OCI-LY7 (cell line): ENCODE measurements at regions not wholly inside any gene's neighbourhood (a gene's known extent, or its start where the extent isn't known, plus 50 kb on each side); places are given as distances from the start of the nearest gene placed in this dataset.

ENCODE experiments used
- BruUV-seq: library from RNA; stranded (reverse); fragments of 400-500 nt; replicated peaks from 2 replicates; lab custom pipeline; 2021; lab: Mats Ljungman, UMichigan
- CTCF ChIA-PET: fragments of 300-600 bp; sonication (Branson Sonifier 250); formaldehyde crosslinking; loops from one replicate; lab custom pipeline; 2022; ENCODE audit warnings: antibody characterized with exemption; ENCODE audit not compliant: unreplicated experiment; lab: Charles Lee
- POLR2A ChIA-PET: fragments of 300-600 bp; sonication (Branson Sonifier 250); formaldehyde crosslinking; loops from one replicate; lab custom pipeline; 2022; ENCODE audit warnings: antibody characterized with exemption; lab: Charles Lee
- DNase-seq: peaks from one replicate; pipeline ENCODE4 v3.0.0-alpha.2; 2015; ENCODE audit warnings: low spot score
- H2AFZ ChIP-seq: fragments of 200-600 bp; sonication (generic), shearing (Covaris generic); 2 replicates; pipeline ENCODE4 v1.6.1; 2014; ENCODE audit warnings: mild to moderate bottlenecking, antibody characterized with exemption, low read length, moderate library complexity
- H3K27ac ChIP-seq: fragments of 200-600 bp; sonication (generic); 2 replicates; pipeline ENCODE4 v1.5.1; 2014; ENCODE audit warnings: mixed run types, low read depth, mild to moderate bottlenecking, moderate library complexity, low read length, inconsistent platforms; ENCODE audit not compliant: poor library complexity, severe bottlenecking
- H3K36me3 ChIP-seq: fragments of 200-600 bp; sonication (generic); 2 replicates; pipeline ENCODE4 v1.6.1; 2014; ENCODE audit warnings: mild to moderate bottlenecking, antibody characterized with exemption, low read length, moderate library complexity, mixed read lengths; ENCODE audit not compliant: insufficient read depth
- H3K4me1 ChIP-seq: fragments of 200-600 bp; sonication (generic); 2 replicates; pipeline ENCODE4 v1.5.1; 2014; ENCODE audit warnings: mild to moderate bottlenecking, low read length; ENCODE audit not compliant: insufficient read depth, poor library complexity, severe bottlenecking
- H3K4me2 ChIP-seq: fragments of 200-600 bp; sonication (generic); 2 replicates; pipeline ENCODE4 v1.6.1; 2014; ENCODE audit warnings: mild to moderate bottlenecking, low read length
- H3K4me3 ChIP-seq: fragments of 200-600 bp; sonication (generic); 2 replicates; pipeline ENCODE4 v1.5.1; 2014; ENCODE audit warnings: mild to moderate bottlenecking, low read depth, low read length; ENCODE audit not compliant: poor library complexity, severe bottlenecking
- H3K79me2 ChIP-seq: fragments of 200-600 bp; sonication (generic); 2 replicates; pipeline ENCODE4 v1.6.1; 2016; ENCODE audit warnings: low read depth, mild to moderate bottlenecking, low read length, moderate library complexity, mixed read lengths; ENCODE audit not compliant: insufficient read depth
- H3K9me2 ChIP-seq: fragments of 200-600 bp; sonication (generic); 2 replicates; pipeline ENCODE4 v1.6.1; 2016; ENCODE audit warnings: mild to moderate bottlenecking, low read length, mixed read lengths; ENCODE audit not compliant: insufficient read depth
- H3K9me3 ChIP-seq: fragments of 200-600 bp; sonication (generic); 2 replicates; pipeline ENCODE4 v1.6.1; 2014; ENCODE audit warnings: mild to moderate bottlenecking, mixed run types, low read length, mixed read lengths
- H4K20me1 ChIP-seq: fragments of 200-600 bp; sonication (generic); 2 replicates; pipeline ENCODE4 v1.6.1; 2014; ENCODE audit warnings: mild to moderate bottlenecking, antibody characterized with exemption, low read length, moderate library complexity, mixed read lengths; ENCODE audit not compliant: insufficient read depth
- EZH2phosphoT487 ChIP-seq: fragments of 200-600 bp; sonication (generic); IDR thresholded peaks from 2 replicates; pipeline ENCODE4 v1.6.1; 2018; ENCODE audit warnings: low read depth, borderline replicate concordance, mild to moderate bottlenecking, mixed run types, antibody characterized with exemption, low read length, moderate library complexity, mixed read lengths
- intact Hi-C: fragments of 100-400 bp; cut with micrococcal nuclease; formaldehyde crosslinking; loops from one replicate; pipeline ENCODE4 v1.10.0; 2022; ENCODE audit not compliant: unreplicated experiment
- TF ChIP-seq, protein P1 (sequence below): fragments of 200-600 bp; sonication (generic); conservative IDR thresholded peaks from 2 replicates; pipeline ENCODE4 v1.5.1; 2014; ENCODE audit warnings: mild to moderate bottlenecking, antibody characterized with exemption, low read length, moderate library complexity, mixed read lengths

DNA sequence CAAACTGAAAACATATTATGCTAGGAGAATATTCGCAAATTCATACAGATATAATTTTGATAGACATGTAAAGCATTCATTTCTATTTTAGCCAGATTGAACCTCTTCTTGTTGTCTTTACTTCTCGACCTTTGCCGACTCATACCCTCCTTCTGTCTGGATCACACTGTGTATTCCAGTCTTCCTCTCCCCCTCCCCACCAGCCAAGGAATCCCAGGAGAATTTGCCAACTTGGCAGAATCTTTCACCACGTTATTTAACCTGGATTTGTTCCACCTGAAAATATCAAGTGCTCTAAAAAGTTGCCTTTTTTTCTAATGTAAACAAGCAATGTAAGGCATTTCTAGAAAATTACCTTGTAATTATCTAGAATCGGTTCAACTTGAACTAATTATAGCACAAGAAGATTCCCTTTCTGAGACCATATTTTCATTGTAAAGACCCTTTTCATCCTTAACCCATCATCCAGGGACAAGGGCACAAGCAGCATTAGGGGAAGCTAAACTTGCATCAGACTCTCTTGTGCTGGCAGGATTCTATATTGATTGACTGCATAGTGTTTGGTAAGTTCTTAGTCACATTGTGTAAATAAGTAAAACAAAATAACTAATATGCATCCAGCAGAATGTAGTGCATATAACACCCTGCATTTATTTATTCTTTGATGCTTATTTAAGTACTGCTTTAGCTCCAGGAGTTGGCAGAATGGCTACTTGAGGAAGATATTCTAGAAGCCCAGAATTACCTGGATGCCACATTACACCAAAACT, 1328.7 kb upstream of the NXPH2 start:
- TF ChIP-seq, protein P1, sequence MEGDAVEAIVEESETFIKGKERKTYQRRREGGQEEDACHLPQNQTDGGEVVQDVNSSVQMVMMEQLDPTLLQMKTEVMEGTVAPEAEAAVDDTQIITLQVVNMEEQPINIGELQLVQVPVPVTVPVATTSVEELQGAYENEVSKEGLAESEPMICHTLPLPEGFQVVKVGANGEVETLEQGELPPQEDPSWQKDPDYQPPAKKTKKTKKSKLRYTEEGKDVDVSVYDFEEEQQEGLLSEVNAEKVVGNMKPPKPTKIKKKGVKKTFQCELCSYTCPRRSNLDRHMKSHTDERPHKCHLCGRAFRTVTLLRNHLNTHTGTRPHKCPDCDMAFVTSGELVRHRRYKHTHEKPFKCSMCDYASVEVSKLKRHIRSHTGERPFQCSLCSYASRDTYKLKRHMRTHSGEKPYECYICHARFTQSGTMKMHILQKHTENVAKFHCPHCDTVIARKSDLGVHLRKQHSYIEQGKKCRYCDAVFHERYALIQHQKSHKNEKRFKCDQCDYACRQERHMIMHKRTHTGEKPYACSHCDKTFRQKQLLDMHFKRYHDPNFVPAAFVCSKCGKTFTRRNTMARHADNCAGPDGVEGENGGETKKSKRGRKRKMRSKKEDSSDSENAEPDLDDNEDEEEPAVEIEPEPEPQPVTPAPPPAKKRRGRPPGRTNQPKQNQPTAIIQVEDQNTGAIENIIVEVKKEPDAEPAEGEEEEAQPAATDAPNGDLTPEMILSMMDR = no peak
- no peak for TF ChIP-seq EZH2phosphoT487
- no peaks in the 10 kb centered on the region for H3K36me3 ChIP-seq
- no peaks in the 10 kb centered on the region for H3K9me2 ChIP-seq
- BruUV-seq = no TSS peak
- ChIA-PET CTCF (no interaction called here), POLR2A (no interaction called here)
- no peak overlapping the region for H3K4me3 ChIP-seq
- no peak overlapping the region for H3K4me2 ChIP-seq
- no peak for DNase-seq
- no peaks in the 10 kb centered on the region for H3K79me2 ChIP-seq
- H4K20me1 ChIP-seq = no peaks in the 10 kb centered on the region
- no peaks in the 10 kb centered on the region for H3K4me1 ChIP-seq
- no peak overlapping the region for H2AFZ ChIP-seq
- intact Hi-C loops = no loop called here
- no peaks in the 10 kb centered on the region for H3K9me3 ChIP-seq
- H3K27ac ChIP-seq = no peak overlapping the region

GRCh38 chr2:140091926-140092325, 1311.7 kb upstream of the NXPH2 start:
- H3K9me3 ChIP-seq = no peaks in the 10 kb centered on the region
- POLR2A ChIA-PET = interaction anchor here (0.6 to 1.1 kb wide), 6 partner anchors 13 to 951 kb away, joined by 3 to 5 read pairs (median 3); no protein-coding TSS in a partner anchor
- H3K79me2 ChIP-seq = no peaks in the 10 kb centered on the region
- no peaks in the 10 kb centered on the region for H3K36me3 ChIP-seq
- BruUV-seq = no TSS peak
- H3K4me3 ChIP-seq = no peak overlapping the region
- no peak overlapping the region for H2AFZ ChIP-seq
- no peak for TF ChIP-seq EZH2phosphoT487
- TF ChIP-seq, protein P1 = no peak
- DNase-seq = no peak
- H3K4me2 ChIP-seq = no peak overlapping the region
- intact Hi-C loops = no loop called here
- no peaks in the 10 kb centered on the region for H4K20me1 ChIP-seq
- H3K9me2 ChIP-seq = no peaks in the 10 kb centered on the region
- H3K4me1 ChIP-seq = no peaks in the 10 kb centered on the region
- CTCF ChIA-PET = no interaction called here
- H3K27ac ChIP-seq = no peak overlapping the region

GRCh38 chr2:140086964-140087363, 1306.8 kb upstream of the NXPH2 start:
- intact Hi-C loops = no loop called here
- Histone ChIP-seq H3K4me3 (no peak overlapping the region), H3K4me2 (no peak overlapping the region), H3K9me2 (no peaks in the 10 kb centered on the region), H3K36me3 (no peaks in the 10 kb centered on the region), H4K20me1 (no peaks in the 10 kb centered on the region), H3K79me2 (no peaks in the 10 kb centered on the region), H3K9me3 (no peaks in the 10 kb centered on the region), H3K27ac (no peak overlapping the region), H3K4me1 (no peaks in the 10 kb centered on the region), H2AFZ (no peak overlapping the region)
- CTCF ChIA-PET = no interaction called here
- BruUV-seq = no TSS peak
- POLR2A ChIA-PET = no interaction called here
- no peak for DNase-seq
- no peak for TF ChIP-seq EZH2phosphoT487
- TF ChIP-seq, protein P1 = no peak
